OCI-LY7 (cell line): ENCODE measurements at regions not wholly inside any gene's neighbourhood (a gene's known extent, or its start where the extent isn't known, plus 50 kb on each side); places are given as distances from the start of the nearest gene placed in this dataset.

ENCODE experiments used
- CTCF ChIP-seq: fragments of 200-600 bp; sonication (generic); conservative IDR thresholded peaks from 2 replicates; pipeline ENCODE4 v1.5.1; 2014; ENCODE audit warnings: mild to moderate bottlenecking, antibody characterized with exemption, low read length, moderate library complexity, mixed read lengths
- EZH2phosphoT487 ChIP-seq: fragments of 200-600 bp; sonication (generic); IDR thresholded peaks from 2 replicates; pipeline ENCODE4 v1.6.1; 2018; ENCODE audit warnings: low read depth, borderline replicate concordance, mild to moderate bottlenecking, mixed run types, antibody characterized with exemption, low read length, moderate library complexity, mixed read lengths

- TF ChIP-seq CTCF (no peak), EZH2phosphoT487 (no peak)
These were observed 382.6 kb upstream of the NR5A2 start for GRCh38 chr1:199644912-199645311.
